Astrocyte (in vitro differentiated cells and primary cell): ENCODE measurements at regions not wholly inside any gene's neighbourhood (a gene's known extent, or its start where the extent isn't known, plus 50 kb on each side); places are given as distances from the start of the nearest gene placed in this dataset.

ENCODE experiments used
- DNase-seq: peaks from one replicate; pipeline ENCODE4 v3.0.0-alpha.2; 2010; ENCODE audit warnings: low read depth
- FAIRE-seq: peaks from 2 replicates; lab custom pipeline; 2011; peaks lifted over from hg19 to GRCh38; lab: Jason Lieb, UNC
- H2AFZ ChIP-seq: 2 replicates; pipeline ENCODE4 v1.6.0; 2012; ENCODE audit warnings: low read depth, low read length, inconsistent platforms
- H3K27ac ChIP-seq: 2 replicates; pipeline ENCODE4 v1.5.1; 2011; ENCODE audit warnings: low read depth, low read length, inconsistent platforms
- H3K27me3 ChIP-seq: 2 replicates; pipeline ENCODE4 v1.6.0; 2011; ENCODE audit warnings: low read length, inconsistent platforms; ENCODE audit not compliant: insufficient read depth
- H3K36me3 ChIP-seq: 2 replicates; pipeline ENCODE4 v1.5.1; 2011; ENCODE audit warnings: low read length, inconsistent platforms; ENCODE audit not compliant: insufficient read depth
- H3K4me1 ChIP-seq: 2 replicates; pipeline ENCODE4 v1.5.1; 2011; ENCODE audit warnings: low read length, inconsistent platforms; ENCODE audit not compliant: insufficient read depth
- H3K4me2 ChIP-seq: 2 replicates; pipeline ENCODE4 v1.6.0; 2012; ENCODE audit warnings: low read length, inconsistent platforms
- H3K4me3 ChIP-seq: 2 replicates; pipeline ENCODE4 v1.5.1; 2011; ENCODE audit warnings: low read depth, mild to moderate bottlenecking, low read length, inconsistent platforms; ENCODE audit not compliant: insufficient read depth
- H3K79me2 ChIP-seq: 2 replicates; pipeline ENCODE4 v1.6.0; 2012; ENCODE audit warnings: mild to moderate bottlenecking, low read length, inconsistent platforms; ENCODE audit not compliant: insufficient read depth
- H3K9ac ChIP-seq: 2 replicates; pipeline ENCODE4 v1.6.0; 2012; ENCODE audit warnings: mild to moderate bottlenecking, low read length, inconsistent platforms
- H3K9me3 ChIP-seq: 2 replicates; pipeline ENCODE4 v1.5.1; 2012; ENCODE audit warnings: low read depth, mild to moderate bottlenecking, low read length, inconsistent platforms; ENCODE audit not compliant: insufficient read depth
- H4K20me1 ChIP-seq: 2 replicates; pipeline ENCODE4 v1.6.0; 2012; ENCODE audit warnings: low read length, inconsistent platforms; ENCODE audit not compliant: insufficient read depth
- H3K27ac Mint-ChIP-seq: one replicate; pipeline ENCODE4 v1.8.0; 2021; ENCODE audit warnings: mild to moderate bottlenecking, mixed read lengths; ENCODE audit not compliant: unreplicated experiment
- H3K27me3 Mint-ChIP-seq: one replicate; pipeline ENCODE4 v1.8.0; 2021; ENCODE audit warnings: low read depth, mixed read lengths; ENCODE audit not compliant: unreplicated experiment
- H3K36me3 Mint-ChIP-seq: one replicate; pipeline ENCODE4 v1.8.0; 2021; ENCODE audit warnings: low read depth, mixed read lengths; ENCODE audit not compliant: unreplicated experiment
- H3K4me1 Mint-ChIP-seq: one replicate; pipeline ENCODE4 v1.8.0; 2021; ENCODE audit warnings: low read depth, mixed read lengths; ENCODE audit not compliant: unreplicated experiment
- H3K4me3 Mint-ChIP-seq: one replicate; pipeline ENCODE4 v1.8.0; 2021; ENCODE audit warnings: mild to moderate bottlenecking, moderate library complexity, mixed read lengths; ENCODE audit not compliant: unreplicated experiment
- H3K9me3 Mint-ChIP-seq: one replicate; pipeline ENCODE4 v1.8.0; 2021; ENCODE audit warnings: mild to moderate bottlenecking, mixed read lengths; ENCODE audit not compliant: unreplicated experiment
- CTCF ChIP-seq: IDR thresholded peaks from 2 replicates; pipeline ENCODE4 v1.5.1; 2011; ENCODE audit warnings: low read depth, mild to moderate bottlenecking, inconsistent platforms, low read length, moderate library complexity; ENCODE audit not compliant: insufficient read depth
- EZH2 ChIP-seq: IDR thresholded peaks from 2 replicates; pipeline ENCODE4 v1.6.1; 2012; ENCODE audit warnings: mild to moderate bottlenecking, low read length, inconsistent platforms; ENCODE audit not compliant: insufficient read depth

GRCh38 chr4:108450236-108450898 is 170.0 kb upstream of the RPL34 start:
- DNase-seq (no peak), FAIRE-seq (no peak)
- Histone ChIP-seq H2AFZ (no peak overlapping the region), H4K20me1 (no peaks in the 10 kb centered on the region), H3K27ac (no peak overlapping the region), H3K4me2 (no peak overlapping the region), H3K79me2 (no peaks in the 10 kb centered on the region), H3K36me3 (no peaks in the 10 kb centered on the region), H3K27me3 (no peaks in the 10 kb centered on the region), H3K4me3 (no peak overlapping the region), H3K9ac (no peak overlapping the region), H3K9me3 (no peaks in the 10 kb centered on the region), H3K4me1 (no peaks in the 10 kb centered on the region)
- TF ChIP-seq EZH2 (no peak), CTCF (no peak)
- Mint-ChIP-seq H3K4me3 (no peak overlapping the region), H3K4me1 (no peaks in the 10 kb centered on the region), H3K9me3 (no peaks in the 10 kb centered on the region), H3K27ac (no peak overlapping the region), H3K36me3 (no peaks in the 10 kb centered on the region), H3K27me3 (peaks cover 14% of the 10 kb centered on the region)

GRCh38 chr4:108449129-108449528 is 171.2 kb upstream of the RPL34 start:
- no peaks in the 10 kb centered on the region for H3K27me3 ChIP-seq
- H3K27ac ChIP-seq: no peak overlapping the region
- no peaks in the 10 kb centered on the region for H3K4me1 Mint-ChIP-seq
- H3K4me1 ChIP-seq: no peaks in the 10 kb centered on the region
- H4K20me1 ChIP-seq: no peaks in the 10 kb centered on the region
- H3K4me3 Mint-ChIP-seq: no peak overlapping the region
- no peak overlapping the region for H3K4me3 ChIP-seq
- no peaks in the 10 kb centered on the region for H3K9me3 ChIP-seq
- no peak overlapping the region for H2AFZ ChIP-seq
- H3K36me3 Mint-ChIP-seq: no peaks in the 10 kb centered on the region
- no peak overlapping the region for H3K4me2 ChIP-seq
- DNase-seq (no peak), FAIRE-seq (no peak)
- no peak for TF ChIP-seq EZH2
- no peak for TF ChIP-seq CTCF
- H3K9ac ChIP-seq: no peak overlapping the region
- no peaks in the 10 kb centered on the region for H3K36me3 ChIP-seq
- H3K27me3 Mint-ChIP-seq: peaks cover 3% of the 10 kb centered on the region
- H3K79me2 ChIP-seq: no peaks in the 10 kb centered on the region
- no peak overlapping the region for H3K27ac Mint-ChIP-seq
- peaks cover 2% of the 10 kb centered on the region for H3K9me3 Mint-ChIP-seq

GRCh38 chr4:108446556-108446955 is 173.8 kb upstream of the RPL34 start:
- H3K9ac ChIP-seq: no peak overlapping the region
- no peaks in the 10 kb centered on the region for H3K79me2 ChIP-seq
- H3K4me1 ChIP-seq: no peaks in the 10 kb centered on the region
- no peak for DNase-seq
- no peak overlapping the region for H2AFZ ChIP-seq
- TF ChIP-seq EZH2: no peak
- H3K27me3 Mint-ChIP-seq: peaks cover 14% of the 10 kb centered on the region
- no peak overlapping the region for H3K27ac Mint-ChIP-seq
- H3K27ac ChIP-seq: no peak overlapping the region
- no peaks in the 10 kb centered on the region for H3K9me3 ChIP-seq
- H4K20me1 ChIP-seq: no peaks in the 10 kb centered on the region
- H3K27me3 ChIP-seq: peaks cover 3% of the 10 kb centered on the region
- H3K4me3 Mint-ChIP-seq: no peak overlapping the region
- H3K36me3 Mint-ChIP-seq: no peaks in the 10 kb centered on the region
- no peak overlapping the region for H3K4me3 ChIP-seq
- H3K4me1 Mint-ChIP-seq: no peaks in the 10 kb centered on the region
- no peaks in the 10 kb centered on the region for H3K36me3 ChIP-seq
- FAIRE-seq: no peak
- no peak overlapping the region for H3K4me2 ChIP-seq
- H3K9me3 Mint-ChIP-seq: peaks cover 2% of the 10 kb centered on the region
